Smooth muscle cell (in vitro differentiated cells): ENCODE measurements at regions not wholly inside any gene's neighbourhood (a gene's known extent, or its start where the extent isn't known, plus 50 kb on each side); places are given as distances from the start of the nearest gene placed in this dataset.

Source experiments
- DNase-seq: peaks from one replicate; lab custom pipeline; 2025; ENCODE audit not compliant: unreplicated experiment; lab: John Stamatoyannopoulos, UW
- H2AFZ ChIP-seq: fragments of 200-600 bp; sonication (generic); 2 replicates; pipeline ENCODE4 v1.6.0; 2016; ENCODE audit warnings: antibody characterized with exemption, low read depth, mild to moderate bottlenecking
- H3F3A ChIP-seq: fragments of 200-600 bp; sonication (generic); 2 replicates; pipeline ENCODE4 v1.6.0; 2017; ENCODE audit warnings: antibody characterized with exemption, low read depth
- H3K27ac ChIP-seq: fragments of 200-600 bp; sonication (generic); 2 replicates; pipeline ENCODE4 v1.5.1; 2016; ENCODE audit warnings: low read depth, mild to moderate bottlenecking
- H3K27me3 ChIP-seq: fragments of 200-600 bp; sonication (generic); 2 replicates; pipeline ENCODE4 v1.6.1; 2016; ENCODE audit warnings: low read depth, mild to moderate bottlenecking
- H3K36me3 ChIP-seq: fragments of 200-600 bp; sonication (generic); 2 replicates; pipeline ENCODE4 v1.5.1; 2016; ENCODE audit warnings: low read depth
- H3K4me1 ChIP-seq: fragments of 200-600 bp; sonication (generic); 2 replicates; pipeline ENCODE4 v1.5.1; 2016; ENCODE audit warnings: low read depth
- H3K4me2 ChIP-seq: fragments of 200-600 bp; sonication (generic); 2 replicates; pipeline ENCODE4 v1.6.0; 2016; ENCODE audit warnings: mild to moderate bottlenecking
- H3K4me3 ChIP-seq: fragments of 200-600 bp; sonication (generic); 2 replicates; pipeline ENCODE4 v1.5.1; 2016; ENCODE audit warnings: mild to moderate bottlenecking
- H3K79me2 ChIP-seq: fragments of 200-600 bp; sonication (generic); 2 replicates; pipeline ENCODE4 v1.6.0; 2016; ENCODE audit warnings: low read depth, mild to moderate bottlenecking
- H3K9ac ChIP-seq: fragments of 200-600 bp; sonication (generic); 2 replicates; pipeline ENCODE4 v1.6.0; 2016; ENCODE audit warnings: low read depth
- H3K9me3 ChIP-seq: fragments of 200-600 bp; sonication (generic); replicated peaks from 2 replicates; pipeline ENCODE4 v1.5.1; 2016; ENCODE audit warnings: low read depth
- H4K20me1 ChIP-seq: fragments of 200-600 bp; sonication (generic); 2 replicates; pipeline ENCODE4 v1.6.0; 2016; ENCODE audit warnings: low read depth
- WGBS: methylation state at CpG from one replicate; pipeline ENCODE4 v1.1.7; 2016; ENCODE audit warnings: low lambda C conversion rate; 5-methylcytosine and 5-hydroxymethylcytosine counted together
- TF ChIP-seq, protein P1 (sequence below): fragments of 200-600 bp; sonication (generic); IDR thresholded peaks from 2 replicates; pipeline ENCODE4 v1.5.1; 2017; ENCODE audit warnings: borderline replicate concordance, mild to moderate bottlenecking, antibody characterized with exemption; ENCODE audit not compliant: insufficient read depth, poor library complexity, severe bottlenecking

DNA sequence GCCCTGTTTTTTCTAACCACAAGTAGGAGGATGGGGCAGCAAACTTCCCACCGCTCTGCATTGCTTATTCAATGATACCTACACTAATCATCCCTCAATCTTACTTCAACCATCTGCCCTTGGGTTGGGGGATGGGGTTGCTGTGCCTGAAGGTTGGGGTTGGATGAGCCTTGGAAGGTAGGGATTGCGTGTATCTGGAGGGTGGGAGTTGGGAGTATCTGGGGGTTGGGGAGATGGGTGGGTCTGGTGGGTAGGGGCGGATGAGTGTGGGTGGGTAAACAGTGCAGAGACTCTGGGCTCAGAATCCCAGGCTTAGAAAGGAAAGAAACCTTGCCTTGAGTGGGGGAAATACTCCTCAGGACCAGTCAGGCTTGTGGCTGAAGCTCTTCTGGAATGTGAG lies 467.4 kb downstream of the DIRAS2 start:
- Histone ChIP-seq H3K79me2 (no peaks in the 10 kb centered on the region), H3K4me2 (no peak overlapping the region), H3K9ac (no peak overlapping the region), H4K20me1 (no peaks in the 10 kb centered on the region), H3K27me3 (no peaks in the 10 kb centered on the region), H3K27ac (no peak overlapping the region), H2AFZ (no peak overlapping the region), H3F3A (no peaks in the 10 kb centered on the region), H3K36me3 (no peaks in the 10 kb centered on the region), H3K4me3 (no peak overlapping the region), H3K9me3 (no peaks in the 10 kb centered on the region), H3K4me1 (no peaks in the 10 kb centered on the region)
- DNase-seq: no peak
- 78% methylated on average over 3 of the region's 3 CpGs for WGBS
- TF ChIP-seq, protein P1, sequence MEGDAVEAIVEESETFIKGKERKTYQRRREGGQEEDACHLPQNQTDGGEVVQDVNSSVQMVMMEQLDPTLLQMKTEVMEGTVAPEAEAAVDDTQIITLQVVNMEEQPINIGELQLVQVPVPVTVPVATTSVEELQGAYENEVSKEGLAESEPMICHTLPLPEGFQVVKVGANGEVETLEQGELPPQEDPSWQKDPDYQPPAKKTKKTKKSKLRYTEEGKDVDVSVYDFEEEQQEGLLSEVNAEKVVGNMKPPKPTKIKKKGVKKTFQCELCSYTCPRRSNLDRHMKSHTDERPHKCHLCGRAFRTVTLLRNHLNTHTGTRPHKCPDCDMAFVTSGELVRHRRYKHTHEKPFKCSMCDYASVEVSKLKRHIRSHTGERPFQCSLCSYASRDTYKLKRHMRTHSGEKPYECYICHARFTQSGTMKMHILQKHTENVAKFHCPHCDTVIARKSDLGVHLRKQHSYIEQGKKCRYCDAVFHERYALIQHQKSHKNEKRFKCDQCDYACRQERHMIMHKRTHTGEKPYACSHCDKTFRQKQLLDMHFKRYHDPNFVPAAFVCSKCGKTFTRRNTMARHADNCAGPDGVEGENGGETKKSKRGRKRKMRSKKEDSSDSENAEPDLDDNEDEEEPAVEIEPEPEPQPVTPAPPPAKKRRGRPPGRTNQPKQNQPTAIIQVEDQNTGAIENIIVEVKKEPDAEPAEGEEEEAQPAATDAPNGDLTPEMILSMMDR: no peak

DNA sequence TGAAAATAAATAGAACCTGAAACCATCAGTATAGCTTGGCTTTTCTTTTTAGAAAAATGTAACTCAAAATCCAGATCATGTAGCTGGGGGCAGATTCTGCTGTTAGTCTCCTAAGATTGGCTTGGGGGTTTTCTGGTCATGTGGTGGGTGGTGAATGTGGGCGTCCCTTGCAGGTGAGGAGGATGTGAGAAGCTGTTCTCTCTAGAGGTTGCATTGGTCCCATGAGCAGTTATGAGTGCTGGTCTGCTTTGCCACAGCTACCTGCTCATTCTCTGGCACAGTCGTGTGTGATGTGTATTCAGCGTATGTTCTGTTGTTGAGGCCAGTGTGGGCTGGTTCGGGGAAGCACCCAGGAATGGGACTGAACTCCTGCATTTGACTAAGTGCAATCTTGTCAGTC lies 466.8 kb downstream of the DIRAS2 start:
- TF ChIP-seq, protein P1: no peak
- no peaks in the 10 kb centered on the region for H3K36me3 ChIP-seq

DNA sequence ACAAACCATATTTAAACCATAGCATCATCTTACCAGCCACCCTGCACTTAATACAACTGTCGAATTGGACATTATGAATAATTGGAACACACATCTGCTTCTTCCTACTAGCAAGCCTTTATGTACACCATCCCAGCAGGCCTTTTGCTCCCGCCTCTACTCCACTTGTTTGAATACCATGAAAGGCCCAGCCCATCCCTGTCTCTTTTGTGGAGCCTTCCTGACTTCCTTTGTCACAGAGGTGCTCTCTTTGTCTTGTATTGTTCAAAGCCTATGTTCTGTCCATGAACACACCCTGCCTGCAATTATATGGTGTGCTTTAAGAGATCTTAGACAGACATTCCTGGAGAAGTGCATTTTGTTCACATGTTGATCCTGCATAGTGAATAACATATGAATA lies 465.7 kb downstream of the DIRAS2 start:
- Histone ChIP-seq H3K36me3 (no peaks in the 10 kb centered on the region), H3K27me3 (no peaks in the 10 kb centered on the region), H3K4me3 (no peak overlapping the region), H3K4me2 (no peak overlapping the region), H3K9ac (no peak overlapping the region), H3K4me1 (no peaks in the 10 kb centered on the region), H3F3A (no peaks in the 10 kb centered on the region), H4K20me1 (no peaks in the 10 kb centered on the region), H3K79me2 (no peaks in the 10 kb centered on the region), H3K9me3 (no peaks in the 10 kb centered on the region), H2AFZ (no peak overlapping the region), H3K27ac (no peak overlapping the region)
- WGBS: 93% methylated on average over 2 of the region's 2 CpGs
- no peak for DNase-seq
- TF ChIP-seq, protein P1: no peak

More for the DNA sequence above, 466.8 kb downstream of the DIRAS2 start:
- H3K27me3 ChIP-seq: no peaks in the 10 kb centered on the region
- H3K27ac ChIP-seq: no peak overlapping the region
- no peak overlapping the region for H3K9ac ChIP-seq
- no peaks in the 10 kb centered on the region for H3F3A ChIP-seq
- H3K4me3 ChIP-seq: no peak overlapping the region
- WGBS: 94% methylated on average over 4 of the region's 4 CpGs
- H4K20me1 ChIP-seq: no peaks in the 10 kb centered on the region
- H3K4me1 ChIP-seq: no peaks in the 10 kb centered on the region
- H3K9me3 ChIP-seq: no peaks in the 10 kb centered on the region
- no peak for DNase-seq
- no peaks in the 10 kb centered on the region for H3K79me2 ChIP-seq
- H2AFZ ChIP-seq: no peak overlapping the region
- no peak overlapping the region for H3K4me2 ChIP-seq

- H3F3A ChIP-seq: no peaks in the 10 kb centered on the region
- H3K4me3 ChIP-seq: no peak overlapping the region
- no peaks in the 10 kb centered on the region for H4K20me1 ChIP-seq
- H3K9me3 ChIP-seq: no peaks in the 10 kb centered on the region
- H3K4me1 ChIP-seq: no peaks in the 10 kb centered on the region
- TF ChIP-seq, protein P1: no peak
- no peaks in the 10 kb centered on the region for H3K79me2 ChIP-seq
- no peak overlapping the region for H3K27ac ChIP-seq
- no peaks in the 10 kb centered on the region for H3K36me3 ChIP-seq
- no peak for DNase-seq
- WGBS: 85% methylated on average over 1 of the region's 1 CpG
- peaks cover 5% of the 10 kb centered on the region for H3K27me3 ChIP-seq
- H2AFZ ChIP-seq: no peak overlapping the region
- H3K9ac ChIP-seq: no peak overlapping the region
- H3K4me2 ChIP-seq: no peak overlapping the region
Measured at GRCh38 chr9:90180381-90180780, 462.2 kb downstream of the DIRAS2 start.
